Stimulated activated CD4-positive, alpha-beta T cell treated with anti-CD3 and anti-CD28 coated beads, Interleukin-1b, Interleukin-23, amount 100 ng/mL, for 4 hours (primary cell): ENCODE measurements at regions not wholly inside any gene's neighbourhood (a gene's known extent, or its start where the extent isn't known, plus 50 kb on each side); places are given as distances from the start of the nearest gene placed in this dataset.

Experiments
- DNase-seq, 2 donors: peaks; one replicate each; pipeline ENCODE4 v3.0.0-alpha.2; 2020; ENCODE audit warnings: low read depth in 2 of 2

DNA sequence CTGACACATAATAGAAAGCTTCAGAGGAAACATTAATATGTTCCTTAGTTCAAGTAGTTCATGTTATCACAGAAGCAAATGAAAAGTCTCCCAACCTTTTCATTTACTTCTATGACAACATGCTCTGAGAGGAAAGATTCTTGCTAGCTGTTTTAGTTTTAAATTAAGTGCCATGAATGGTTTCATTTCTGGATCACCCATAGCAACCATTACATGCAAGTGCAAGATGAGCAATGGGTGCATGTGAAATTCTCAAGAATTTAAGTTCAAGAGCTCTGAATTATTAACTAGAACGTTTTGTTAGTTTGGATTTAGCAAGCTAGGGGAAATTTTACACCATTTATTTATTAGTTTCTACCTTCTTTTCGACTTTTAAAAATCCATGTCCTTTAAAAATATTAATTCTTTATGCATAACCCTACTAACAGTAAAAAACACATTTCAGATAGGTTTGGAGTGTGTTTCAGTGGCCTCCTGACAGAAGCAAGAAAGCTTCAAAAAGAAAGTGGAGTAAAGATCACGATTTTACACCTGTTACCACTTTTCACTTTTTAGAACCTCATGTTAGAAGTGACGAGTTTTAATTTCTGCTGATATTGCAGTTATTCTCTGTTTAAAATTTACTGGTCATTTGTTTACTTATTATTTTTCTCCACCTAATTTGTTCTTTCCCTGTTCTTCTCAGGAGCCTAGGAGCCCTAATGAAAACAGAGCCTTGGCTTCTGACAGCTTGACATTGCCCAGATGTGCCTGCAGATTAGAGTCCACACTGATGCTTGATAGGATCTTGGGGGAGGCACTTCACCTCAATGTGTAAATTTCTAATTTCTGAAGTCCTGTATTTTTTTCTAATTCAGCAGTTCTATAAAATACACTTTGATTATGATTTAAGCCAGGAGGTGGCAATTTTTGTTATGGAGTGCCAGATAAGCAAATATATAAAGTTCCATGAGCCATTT, 995.3 kb upstream of the PHF14 start:
- no peak for DNase-seq

- DNase-seq, result no peak
Observed at GRCh38 chr7:9981742-9982349, 991.8 kb upstream of the PHF14 start.

- DNase-seq, result no peak
Observed at GRCh38 chr7:9983048-9983447, 990.6 kb upstream of the PHF14 start.

- no peak for DNase-seq
Observed at GRCh38 chr7:10015687-10016086, 958.0 kb upstream of the PHF14 start.

DNA sequence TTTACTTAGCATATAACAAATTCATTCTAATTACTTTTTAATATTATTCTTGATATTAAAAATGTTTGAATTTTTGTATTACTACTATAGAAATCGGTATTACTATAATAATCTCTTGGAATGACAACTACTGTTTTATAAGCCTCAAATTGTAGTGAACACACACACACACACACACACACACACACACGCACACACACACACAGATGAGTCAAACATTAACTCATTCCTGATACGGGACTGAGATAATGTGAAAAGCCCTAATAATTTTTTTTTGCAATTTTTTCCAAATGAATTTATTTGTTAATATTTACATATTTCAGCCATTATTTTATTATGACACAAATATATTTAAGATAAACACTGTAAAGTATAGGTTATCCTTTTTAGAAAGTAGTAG, 951.2 kb upstream of the PHF14 start:
- DNase-seq, result no peak

DNA sequence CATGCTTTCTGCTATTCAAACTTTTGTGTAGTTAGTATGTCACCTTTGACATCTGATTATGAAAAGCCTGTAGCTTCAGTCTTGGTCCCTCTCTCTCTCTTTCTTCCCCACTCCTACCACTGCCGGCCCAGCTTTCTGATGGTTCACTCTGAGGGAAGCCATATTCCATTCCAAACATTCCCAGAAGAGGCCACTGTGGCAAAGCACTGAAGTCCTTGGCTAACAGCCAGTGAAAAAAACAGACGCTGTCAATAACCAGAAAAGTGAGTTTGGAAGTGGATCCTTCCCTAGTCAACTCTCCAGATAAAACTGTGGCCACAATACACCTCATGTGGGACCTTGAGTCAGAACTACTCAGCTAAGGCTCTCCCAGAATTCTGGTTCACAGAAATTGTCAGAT, 950.7 kb upstream of the PHF14 start:
- no peak for DNase-seq

GRCh38 chr7:10034843-10035556, 938.7 kb upstream of the PHF14 start:
- no peak for DNase-seq

- no peak for DNase-seq
Observed at GRCh38 chr7:10036693-10037092, 937.0 kb upstream of the PHF14 start.

DNA sequence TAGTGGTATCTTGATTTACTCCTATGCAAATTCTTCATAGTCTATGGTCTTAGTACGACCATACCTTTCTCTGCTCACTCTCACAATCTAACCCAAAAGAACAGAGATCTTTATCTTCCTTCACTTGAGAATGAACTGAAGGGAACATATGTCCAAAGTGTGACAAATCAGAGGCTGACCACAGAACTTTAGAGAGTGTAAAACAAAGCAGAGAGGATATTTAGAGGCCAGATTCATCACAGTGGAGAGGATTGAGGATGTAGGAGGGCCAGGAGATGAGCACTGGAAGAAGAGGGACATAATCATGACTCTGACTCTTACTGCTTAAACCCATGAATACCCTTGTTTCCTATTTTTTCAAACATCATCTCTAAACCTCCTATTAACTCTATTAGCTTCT, 935.3 kb upstream of the PHF14 start:
- no peak for DNase-seq

- no peak for DNase-seq
Observed at GRCh38 chr7:10040674-10041073, 933.0 kb upstream of the PHF14 start.

GRCh38 chr7:10070899-10071298, 902.8 kb upstream of the PHF14 start:
- no peak for DNase-seq

GRCh38 chr7:10075866-10076265, 897.8 kb upstream of the PHF14 start:
- DNase-seq, result no peak

DNA sequence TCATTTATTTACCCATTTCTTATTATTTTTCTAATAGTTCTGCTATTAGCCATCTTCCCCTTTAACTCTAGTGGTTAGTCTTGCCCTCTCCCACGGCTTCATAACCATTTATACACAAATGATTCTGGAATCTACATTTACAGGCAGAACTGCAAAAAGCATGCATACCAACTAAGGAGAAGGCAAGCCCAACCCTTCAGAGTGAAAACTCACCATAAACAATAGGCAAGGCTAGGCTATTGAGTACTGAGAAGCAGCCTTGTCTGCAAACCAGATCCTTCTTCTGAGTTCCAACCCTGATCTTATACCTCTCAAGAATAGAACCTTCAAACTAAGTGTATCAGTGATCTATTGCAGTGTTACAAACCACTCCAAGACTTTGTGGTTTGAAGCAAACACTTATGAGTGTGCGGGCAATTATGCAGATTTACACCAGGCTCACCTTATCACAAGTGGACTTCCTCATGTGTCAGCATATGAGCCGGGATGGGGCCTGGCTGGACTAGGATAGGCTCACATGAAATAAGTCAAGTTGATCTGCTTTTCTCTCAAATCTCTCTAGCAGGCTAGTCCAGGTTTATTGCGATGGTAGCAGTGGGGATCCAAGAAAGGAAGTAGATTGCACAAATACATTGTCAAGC, 896.9 kb upstream of the PHF14 start:
- DNase-seq, result no peak

DNA sequence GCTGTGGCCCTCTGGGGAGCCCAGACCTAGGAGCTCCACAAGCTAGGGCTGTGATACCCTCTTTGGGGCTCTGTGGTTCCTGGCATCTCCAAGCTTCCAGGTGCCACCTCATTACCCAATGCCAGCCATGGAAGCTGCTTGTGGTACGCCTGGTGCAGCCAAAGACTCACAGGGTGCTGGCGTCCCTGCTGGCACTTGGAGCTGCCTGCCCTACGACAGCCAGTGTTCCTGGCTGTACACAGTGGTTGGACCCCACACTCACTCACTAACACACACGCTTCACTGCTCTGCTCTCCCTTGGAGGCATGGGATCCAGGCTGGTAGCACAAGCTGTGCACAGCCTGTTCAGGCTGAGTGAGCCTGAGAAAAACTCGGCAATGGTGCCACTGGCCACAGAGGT, 894.1 kb upstream of the PHF14 start:
- no peak for DNase-seq

- DNase-seq, result no peak
Observed at GRCh38 chr7:10082896-10083295, 890.8 kb upstream of the PHF14 start.

GRCh38 chr7:10083766-10084165, 889.9 kb upstream of the PHF14 start:
- no peak for DNase-seq

GRCh38 chr7:10085231-10085630, 888.4 kb upstream of the PHF14 start:
- no peak for DNase-seq

DNA sequence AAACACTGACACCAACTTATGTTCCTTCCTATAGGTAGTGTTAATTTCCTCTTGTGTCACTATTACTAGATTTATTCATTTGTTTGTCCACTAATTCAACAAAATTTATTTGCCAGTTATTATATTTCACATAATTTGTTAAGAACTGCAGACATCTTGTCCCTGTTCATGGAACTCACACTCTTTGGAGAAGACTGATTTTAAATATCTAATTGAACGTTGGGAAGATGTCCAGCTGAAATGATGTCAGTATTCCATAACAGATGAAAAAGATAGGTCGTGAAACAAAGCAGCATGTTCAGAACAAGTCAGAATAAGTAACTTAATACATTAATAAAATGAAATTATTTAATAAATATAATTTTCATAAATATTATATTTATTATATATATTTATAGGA, 873.1 kb upstream of the PHF14 start:
- no peak for DNase-seq

DNA sequence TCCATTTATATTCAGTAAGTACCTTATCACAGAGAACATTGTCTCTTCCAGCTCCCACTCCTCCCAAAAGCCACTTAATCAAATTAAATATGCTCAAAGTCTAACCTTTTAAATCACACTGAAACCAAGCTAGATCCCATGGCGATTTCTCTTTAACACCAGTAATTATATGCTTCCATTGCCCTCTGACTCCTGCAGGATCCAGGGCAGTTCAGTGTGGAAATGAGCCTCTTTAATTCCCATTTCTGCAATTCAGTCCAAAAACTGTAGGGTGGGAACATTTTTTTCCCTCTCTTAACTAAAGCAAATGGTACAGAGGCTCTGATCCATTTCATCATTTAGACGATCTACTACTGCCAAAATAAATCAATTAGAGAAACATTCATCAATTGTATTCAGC, 872.3 kb upstream of the PHF14 start:
- DNase-seq, result no peak

- no peak for DNase-seq
Observed at GRCh38 chr7:10104292-10104691, 869.4 kb upstream of the PHF14 start.

- no peak for DNase-seq
Observed at GRCh38 chr7:10106609-10107008, 867.1 kb upstream of the PHF14 start.

DNA sequence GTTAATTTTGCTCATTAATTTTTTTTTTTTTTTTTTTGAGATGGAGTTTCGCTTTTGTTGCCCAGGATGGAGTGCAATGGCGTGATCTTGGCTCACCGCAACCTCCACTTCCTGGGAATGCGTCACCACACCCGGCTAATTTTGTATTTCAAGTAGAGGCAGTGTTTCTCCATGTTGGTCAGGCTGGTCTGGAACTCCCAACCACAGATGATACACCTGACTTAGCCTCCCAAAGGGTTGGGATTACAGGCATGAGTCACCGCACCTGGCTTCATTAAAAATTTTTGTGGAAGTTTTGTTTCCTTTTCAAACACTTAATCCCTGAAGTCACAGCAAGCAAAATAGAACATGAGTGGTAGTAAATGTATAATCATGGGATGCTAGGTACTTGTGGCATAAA, 857.2 kb upstream of the PHF14 start:
- no peak for DNase-seq
